RWPE1 (cell line): ENCODE measurements at regions not wholly inside any gene's neighbourhood (a gene's known extent, or its start where the extent isn't known, plus 50 kb on each side); places are given as distances from the start of the nearest gene placed in this dataset.

ENCODE experiments used
- CTCF ChIA-PET: fragments of 350-600 bp; sonication (Branson Sonifier 250); formaldehyde crosslinking; extraction: SDS; loops from one replicate; lab custom pipeline; 2021; lab: Yijun Ruan, JAX
- POLR2A ChIA-PET: fragments of 400-600 bp; formaldehyde crosslinking; extraction: SDS; loops from one replicate; lab custom pipeline; 2020; ENCODE audit warnings: antibody characterized with exemption; ENCODE audit not compliant: low non-redundant PET; lab: Yijun Ruan, JAX
- DNase-seq: peaks from one replicate; pipeline ENCODE4 v3.0.0; 2012; ENCODE audit warnings: low spot score
- H3K27ac ChIP-seq: fragments of 450-650 bp; 2 replicates; pipeline ENCODE4 v1.5.1; 2017
- CTCF ChIP-seq: fragments of 450-650 bp; conservative IDR thresholded peaks from 2 replicates; pipeline ENCODE4 v1.5.1; 2017; ENCODE audit warnings: low read depth, mild to moderate bottlenecking

- no peak for TF ChIP-seq CTCF
- no peak for DNase-seq
- ChIA-PET CTCF (no interaction called here), POLR2A (no interaction called here)
- H3K27ac ChIP-seq = no peak overlapping the region
These were observed 450.1 kb upstream of the TENM3 start for GRCh38 chr4:181793096-181793495.

- peak overlapping the region; percentile 58 for H3K27ac ChIP-seq
- no peak for TF ChIP-seq CTCF
- POLR2A ChIA-PET = no interaction called here
- CTCF ChIA-PET = no interaction called here
- DNase-seq = peak; percentile 85
These were observed 446.7 kb upstream of the TENM3 start for GRCh38 chr4:181796502-181796901.

GRCh38 chr4:181798536-181798935, 444.7 kb upstream of the TENM3 start:
- ChIA-PET POLR2A (no interaction called here), CTCF (no interaction called here)
- TF ChIP-seq CTCF = no peak
- no peak for DNase-seq
- H3K27ac ChIP-seq = no peak overlapping the region

- POLR2A ChIA-PET = no interaction called here
- TF ChIP-seq CTCF = no peak
- CTCF ChIA-PET = no interaction called here
- DNase-seq = no peak
- H3K27ac ChIP-seq = no peak overlapping the region
These were observed 443.6 kb upstream of the TENM3 start for GRCh38 chr4:181799561-181800069.

GRCh38 chr4:181802207-181802606, 441.0 kb upstream of the TENM3 start:
- H3K27ac ChIP-seq = no peak overlapping the region
- no peak for TF ChIP-seq CTCF
- ChIA-PET POLR2A (no interaction called here), CTCF (interaction anchor here (0.5 kb wide), 1 partner anchor 537 kb away, joined by 4 read pairs; no protein-coding TSS in a partner anchor)
- DNase-seq = no peak

- ChIA-PET POLR2A (no interaction called here), CTCF (no interaction called here)
- TF ChIP-seq CTCF = no peak
- no peak for DNase-seq
- H3K27ac ChIP-seq = no peak overlapping the region
These were observed 435.4 kb upstream of the TENM3 start for GRCh38 chr4:181807771-181808170.
